Keratinocyte (primary cell): ENCODE measurements at regions not wholly inside any gene's neighbourhood (a gene's known extent, or its start where the extent isn't known, plus 50 kb on each side); places are given as distances from the start of the nearest gene placed in this dataset.

Source experiments
- DNase-seq: peaks from one replicate; pipeline ENCODE4 v3.0.0-alpha.2; 2011; ENCODE audit warnings: low read depth, missing footprints, low spot score
- FAIRE-seq: peaks from 2 replicates; lab custom pipeline; 2011; peaks lifted over from hg19 to GRCh38; lab: Jason Lieb, UNC
- H2AFZ ChIP-seq: 2 replicates; pipeline ENCODE4 v1.6.0; 2012; ENCODE audit warnings: low read length, control low read depth, inconsistent platforms; ENCODE audit not compliant: control insufficient read depth
- H3K27ac ChIP-seq: 2 replicates; pipeline ENCODE4 v1.5.1; 2011; ENCODE audit warnings: low read length; ENCODE audit not compliant: control insufficient read depth, insufficient read depth
- H3K27me3 ChIP-seq: 3 replicates; pipeline ENCODE4 v1.6.0; 2011; ENCODE audit warnings: low read length; ENCODE audit not compliant: control insufficient read depth, insufficient read depth; ENCODE audit errors: extremely low read depth
- H3K36me3 ChIP-seq, 2 experiments: 2 replicates in 1 of 2; 3 replicates in 1 of 2; pipeline ENCODE4 v1.5.1; 2011; ENCODE audit warnings: low read length in 2 of 2, mild to moderate bottlenecking in 1 of 2; ENCODE audit not compliant: control insufficient read depth in 2 of 2, insufficient read depth in 2 of 2; ENCODE audit errors: extremely low read depth in 1 of 2
- H3K4me1 ChIP-seq: 3 replicates; pipeline ENCODE4 v1.5.1; 2011; ENCODE audit warnings: low read length; ENCODE audit not compliant: control insufficient read depth, insufficient read depth; ENCODE audit errors: extremely low read depth
- H3K4me2 ChIP-seq: 3 replicates; pipeline ENCODE4 v1.6.0; 2011; ENCODE audit warnings: low read depth, low read length; ENCODE audit not compliant: control insufficient read depth, insufficient read depth; ENCODE audit errors: extremely low read depth
- H3K4me3 ChIP-seq, 3 experiments: fragments of 200-600 bp in 1 of 3; sonication (generic) in 1 of 3; 2 replicates in 2 of 3; 3 replicates in 1 of 3; pipeline ENCODE4 v1.5.1; 2011 to 2016; ENCODE audit warnings: low read length in 3 of 3, mild to moderate bottlenecking in 3 of 3, control low read depth in 2 of 3, inconsistent platforms in 1 of 3, low read depth in 1 of 3, mixed read lengths in 1 of 3, mixed run types in 1 of 3, moderate library complexity in 1 of 3; ENCODE audit not compliant: control insufficient read depth in 2 of 3, insufficient read depth in 2 of 3; ENCODE audit errors: extremely low read depth in 1 of 3
- H3K79me2 ChIP-seq: 2 replicates; pipeline ENCODE4 v1.6.0; 2012; ENCODE audit warnings: low read length; ENCODE audit not compliant: control insufficient read depth, insufficient read depth
- H3K9ac ChIP-seq: 3 replicates; pipeline ENCODE4 v1.6.0; 2011; ENCODE audit warnings: low read length; ENCODE audit not compliant: control insufficient read depth, insufficient read depth; ENCODE audit errors: extremely low read depth
- H3K9me1 ChIP-seq: 3 replicates; pipeline ENCODE4 v1.6.0; 2011; ENCODE audit warnings: low read length; ENCODE audit not compliant: control insufficient read depth, insufficient read depth; ENCODE audit errors: extremely low read depth
- H3K9me3 ChIP-seq: 2 replicates; pipeline ENCODE4 v1.5.1; 2012; ENCODE audit warnings: low read depth, low read length; ENCODE audit not compliant: control insufficient read depth
- H4K20me1 ChIP-seq: 3 replicates; pipeline ENCODE4 v1.6.0; 2011; ENCODE audit warnings: low read length; ENCODE audit not compliant: control insufficient read depth, insufficient read depth; ENCODE audit errors: extremely low read depth
- CTCF ChIP-seq, 3 experiments: IDR thresholded peaks in 1 of 3; conservative IDR thresholded peaks in 1 of 3; optimal IDR thresholded peaks in 1 of 3; 2 replicates in 2 of 3; 3 replicates in 1 of 3; pipeline versions ENCODE3 to v1.5.1; 2011; ENCODE audit warnings: low read length in 3 of 3, mild to moderate bottlenecking in 3 of 3, moderate library complexity in 2 of 3, control low read depth in 1 of 3, inconsistent platforms in 1 of 3; ENCODE audit not compliant: insufficient read depth in 2 of 3; ENCODE audit errors: extremely low read depth in 1 of 3
- EZH2 ChIP-seq: IDR thresholded peaks from one replicate; pipeline ENCODE4 v1.6.1; 2012; ENCODE audit warnings: inconsistent platforms, mild to moderate bottlenecking, low read length, moderate library complexity
- dilution Hi-C: fragments of 300-500 bp; cut with MboI; formaldehyde crosslinking; loops from one replicate; pipeline ENCODE4 v1.7.0; 2020; ENCODE audit warnings: low sequenced_read_pairs; ENCODE audit not compliant: extremely low pct_ligation_motif_present

GRCh38 chr18:53606792-53607191 lies 617.7 kb downstream of the MBD2 start:
- Histone ChIP-seq H3K36me3 (no peaks in the 10 kb centered on the region), H3K9me1 (no peaks in the 10 kb centered on the region), H3K9ac (no peak overlapping the region), H3K4me2 (no peak overlapping the region), H3K4me1 (no peaks in the 10 kb centered on the region), H4K20me1 (no peaks in the 10 kb centered on the region), H2AFZ (no peak overlapping the region), H3K4me3 (no peak overlapping the region), H3K79me2 (no peaks in the 10 kb centered on the region), H3K27me3 (no peaks in the 10 kb centered on the region), H3K27ac (no peak overlapping the region), H3K9me3 (no peaks in the 10 kb centered on the region)
- dilution Hi-C loops: no loop called here
- TF ChIP-seq EZH2: no peak
- no peak for TF ChIP-seq CTCF (optimal IDR thresholded peaks at IDR 0.05 in 1 of 3, IDR thresholded peaks at IDR 0.05 in 1 of 3, conservative IDR thresholded peaks at IDR 0.05 in 1 of 3; ENCODE audit: extremely low read depth in 1 of 3, insufficient read depth in 2 of 3, low read length in 3 of 3)
- FAIRE-seq: no peak
- no peak for DNase-seq

- FAIRE-seq: no peak
- dilution Hi-C loops: no loop called here
Observed at GRCh38 chr18:53605198-53605597, 619.3 kb downstream of the MBD2 start.

More at GRCh38 chr18:53605198-53605597, 619.3 kb downstream of the MBD2 start:
- Histone ChIP-seq H2AFZ (no peak overlapping the region), H3K9me3 (no peaks in the 10 kb centered on the region), H4K20me1 (no peaks in the 10 kb centered on the region), H3K4me1 (no peaks in the 10 kb centered on the region), H3K4me2 (no peak overlapping the region), H3K27me3 (no peaks in the 10 kb centered on the region), H3K27ac (no peak overlapping the region), H3K4me3 (no peak overlapping the region), H3K9me1 (no peaks in the 10 kb centered on the region), H3K9ac (no peak overlapping the region), H3K36me3 (no peaks in the 10 kb centered on the region), H3K79me2 (no peaks in the 10 kb centered on the region)
- TF ChIP-seq EZH2 (no peak), CTCF (optimal IDR thresholded peaks at IDR 0.05 in 1 of 3, IDR thresholded peaks at IDR 0.05 in 1 of 3, conservative IDR thresholded peaks at IDR 0.05 in 1 of 3; ENCODE audit: extremely low read depth in 1 of 3, insufficient read depth in 2 of 3, low read length in 3 of 3) (no peak)
- no peak for DNase-seq
